ENCODE measurements at regions not wholly inside any gene's neighbourhood (a gene's known extent, or its start where the extent isn't known, plus 50 kb on each side); places are given as distances from the start of the nearest gene placed in this dataset.

DNA sequence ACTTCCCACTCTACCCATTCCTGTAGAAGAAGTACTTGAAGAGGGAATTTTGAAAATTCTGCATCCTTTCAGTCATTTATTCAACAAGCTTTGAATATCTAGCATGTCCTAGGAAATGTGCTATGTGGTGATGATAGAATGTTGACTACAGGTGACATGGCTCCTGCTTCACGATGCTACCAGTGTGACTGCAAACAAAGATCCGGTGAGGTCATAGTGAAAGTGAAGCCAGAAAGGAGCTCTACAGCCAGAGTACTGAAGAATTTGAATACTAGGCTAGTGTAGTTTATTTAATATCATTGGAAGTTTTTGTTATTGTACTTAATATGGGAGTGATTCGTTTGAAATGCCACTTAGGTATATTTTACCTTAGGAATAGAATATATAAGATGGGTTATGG lies 348.1 kb downstream of the TFEC start:
- no peaks in the 10 kb centered on the region for H3K4me1 ChIP-seq (ENCODE audit: control insufficient read depth, insufficient read depth, low read length)
- POLR2A ChIA-PET (ENCODE audit: unreplicated experiment) = no interaction called here
- no peak overlapping the region for H3K9ac ChIP-seq (ENCODE audit: low read depth, low read length)
- in situ Hi-C loops (cut with MboI; ENCODE audit: low sequenced_read_pairs) (loop anchor here (25.0 kb wide), 1 partner anchor 820 kb away; no protein-coding TSS in a partner anchor), intact Hi-C loops (cut with micrococcal nuclease) (no loop called here), dilution Hi-C loops (cut with HindIII; ENCODE audit: low sequenced_read_pairs, unreplicated experiment) (no loop called here)
- no peak overlapping the region for H3K4ac ChIP-seq (ENCODE audit: low read depth, low read length)
- H3K18ac ChIP-seq (ENCODE audit: low read depth, low read length) = no peak overlapping the region
- H3K56ac ChIP-seq (ENCODE audit: extremely low read depth, insufficient read depth, low read length) = no peak overlapping the region
- CTCF ChIA-PET = no interaction called here
- no peak overlapping the region for H3K27ac ChIP-seq (ENCODE audit: insufficient read depth, low read length)
- BruUV-seq (replicated peaks) = no TSS peak
- no peaks in the 10 kb centered on the region for H3K36me3 ChIP-seq (ENCODE audit: control insufficient read depth, insufficient read depth, low read length)
- no peak overlapping the region for H3K14ac ChIP-seq (replicated peaks; ENCODE audit: low read depth, low read length)
- H3K4me2 ChIP-seq (ENCODE audit: low read depth, low read length) = no peak overlapping the region
- no peak overlapping the region for H4K91ac ChIP-seq (ENCODE audit: insufficient read depth, low read depth, low read length)
- ATAC-seq (ENCODE audit: low read depth) = no peak
- no peak overlapping the region for H4K8ac ChIP-seq (ENCODE audit: low read depth in 2 of 2, low read length in 2 of 2)
- H3K9me1 ChIP-seq (ENCODE audit: insufficient read depth, low read length) = no peaks in the 10 kb centered on the region
- H3K79me1 ChIP-seq (ENCODE audit: low read depth in 1 of 2, low read length in 2 of 2) = no peaks in the 10 kb centered on the region
- no peak overlapping the region for H2BK5ac ChIP-seq (ENCODE audit: low read depth, low read length, poor library complexity, severe bottlenecking)
- H4K5ac ChIP-seq (ENCODE audit: low read depth, low read length) = no peak overlapping the region
- no peak overlapping the region for H2BK15ac ChIP-seq (ENCODE audit: low read depth, low read length)
- H3K9me3 ChIP-seq (ENCODE audit: control insufficient read depth, insufficient read depth, low read length) = no peaks in the 10 kb centered on the region
- no peak overlapping the region for H3K23ac ChIP-seq (ENCODE audit: low read depth, low read length)
- H3K27me3 ChIP-seq (ENCODE audit: control insufficient read depth, insufficient read depth, low read length) = no peaks in the 10 kb centered on the region
- no peak for DNase-seq
- no peak overlapping the region for H2BK120ac ChIP-seq (ENCODE audit: low read depth, low read length)
- H4K20me1 ChIP-seq (ENCODE audit: insufficient read depth, low read length) = no peaks in the 10 kb centered on the region
- TF ChIP-seq CEBPB (IDR thresholded peaks at IDR 0.05; ENCODE audit: low read depth, low read length) (no peak), CTCF (conservative IDR thresholded peaks at IDR 0.05; ENCODE audit: low read depth, low read length) (no peak), POLR2A (IDR thresholded peaks at IDR 0.05; ENCODE audit: low read depth, low read length) (no peak), MAFK (IDR thresholded peaks at IDR 0.05; ENCODE audit: low read depth, low read length) (no peak), MXI1 (IDR thresholded peaks at IDR 0.05; ENCODE audit: borderline replicate concordance, low read depth, low read length) (no peak), ELK1 (IDR thresholded peaks at IDR 0.05; ENCODE audit: borderline replicate concordance, low read depth, low read length) (no peak), SMC3 (IDR thresholded peaks at IDR 0.05; ENCODE audit: low read depth, low read length) (no peak), NFE2L2 (IDR thresholded peaks at IDR 0.05; ENCODE audit: low read depth, low read length) (no peak)
- TF ChIP-seq, protein P1, sequence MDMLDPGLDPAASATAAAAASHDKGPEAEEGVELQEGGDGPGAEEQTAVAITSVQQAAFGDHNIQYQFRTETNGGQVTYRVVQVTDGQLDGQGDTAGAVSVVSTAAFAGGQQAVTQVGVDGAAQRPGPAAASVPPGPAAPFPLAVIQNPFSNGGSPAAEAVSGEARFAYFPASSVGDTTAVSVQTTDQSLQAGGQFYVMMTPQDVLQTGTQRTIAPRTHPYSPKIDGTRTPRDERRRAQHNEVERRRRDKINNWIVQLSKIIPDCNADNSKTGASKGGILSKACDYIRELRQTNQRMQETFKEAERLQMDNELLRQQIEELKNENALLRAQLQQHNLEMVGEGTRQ (IDR thresholded peaks at IDR 0.05; ENCODE audit: low read depth, low read length) = no peak
- H2AK5ac ChIP-seq (ENCODE audit: low read depth, low read length) = no peak overlapping the region
- 95% methylated on average over 2 of the region's 3 CpGs; no CpG with 5 or more reads in 1 of the 2 experiments for WGBS, 2 experiments (ENCODE audit: extremely low coverage in 2 of 2, insufficient read length in 1 of 2)
- no peak overlapping the region for H2BK20ac ChIP-seq (ENCODE audit: low read depth, low read length)
- H3K4me3 ChIP-seq (ENCODE audit: insufficient read depth, low read depth, low read length) = no peak overlapping the region
- H2AK9ac ChIP-seq (replicated peaks; ENCODE audit: low read depth, low read length, poor library complexity) = no peak overlapping the region
- no peak overlapping the region for H2AFZ ChIP-seq (replicated peaks; ENCODE audit: low read length, poor library complexity)
